HG02852 (cell line): ENCODE measurements at regions not wholly inside any gene's neighbourhood (a gene's known extent, or its start where the extent isn't known, plus 50 kb on each side); places are given as distances from the start of the nearest gene placed in this dataset.

Experiments used
- ATAC-seq: cut with Tn5 transposase; IDR thresholded peaks from one replicate; pipeline ENCODE4 v1.9.1; 2021; ENCODE audit warnings: mild to moderate bottlenecking, moderate library complexity; ENCODE audit not compliant: unreplicated experiment

DNA sequence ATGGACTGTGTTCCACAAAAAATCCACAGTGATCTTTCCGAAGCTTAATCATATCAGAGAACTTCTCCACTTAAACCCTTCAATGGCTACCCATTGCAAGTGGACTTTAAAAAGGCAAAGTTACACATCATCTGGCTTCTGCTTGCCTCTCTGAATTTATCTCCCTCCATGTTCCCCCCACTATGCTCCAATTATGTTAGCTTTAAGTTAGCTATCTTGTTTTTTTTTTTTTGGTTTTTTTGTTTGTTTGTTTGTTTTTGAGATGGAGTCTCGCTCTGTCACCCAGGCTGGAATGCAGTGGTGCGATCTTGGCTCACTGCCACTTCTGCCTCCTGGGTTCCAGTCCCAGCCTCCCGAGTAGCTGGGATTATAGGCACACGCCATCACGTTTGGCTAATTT is 166.4 kb upstream of the ADGRL2 start:
- ATAC-seq = no peak

DNA sequence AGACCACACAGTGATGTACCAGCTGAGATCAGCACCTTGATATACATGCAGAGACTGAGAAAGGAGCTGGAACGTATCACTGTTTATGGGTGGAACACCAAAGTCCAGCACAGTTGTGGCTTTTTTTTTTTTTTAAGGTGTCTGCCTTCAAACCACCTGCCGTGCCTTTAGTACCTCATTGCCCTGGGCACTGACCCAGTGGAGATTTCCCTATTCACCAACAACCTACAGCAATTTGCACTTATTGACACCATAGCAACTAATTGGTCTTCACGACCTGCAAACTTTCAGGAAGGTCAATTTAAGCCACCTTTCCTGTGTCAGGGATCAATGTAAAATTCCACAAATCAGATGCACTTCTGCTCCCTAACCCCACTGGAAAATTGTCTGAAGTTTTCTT is 181.6 kb upstream of the ADGRL2 start:
- no peak for ATAC-seq

DNA sequence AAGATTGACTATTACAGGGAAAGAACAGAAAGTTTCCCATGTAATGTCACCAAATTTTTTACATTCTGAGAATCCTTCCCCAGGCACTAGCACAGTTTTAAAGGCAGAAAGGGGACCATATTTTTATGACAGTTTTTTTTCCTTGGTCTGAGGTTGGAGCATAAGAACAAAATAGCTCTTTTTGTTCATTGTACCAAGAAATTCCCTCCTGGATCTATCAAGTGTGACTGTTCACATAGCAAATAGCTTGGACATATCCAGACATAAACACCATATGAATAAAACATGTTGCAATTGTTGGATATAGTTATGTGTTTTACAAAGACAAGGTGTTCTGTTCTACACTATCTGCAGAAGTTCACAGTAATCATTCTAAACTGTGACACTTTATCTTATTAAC is 182.4 kb upstream of the ADGRL2 start:
- no peak for ATAC-seq

DNA sequence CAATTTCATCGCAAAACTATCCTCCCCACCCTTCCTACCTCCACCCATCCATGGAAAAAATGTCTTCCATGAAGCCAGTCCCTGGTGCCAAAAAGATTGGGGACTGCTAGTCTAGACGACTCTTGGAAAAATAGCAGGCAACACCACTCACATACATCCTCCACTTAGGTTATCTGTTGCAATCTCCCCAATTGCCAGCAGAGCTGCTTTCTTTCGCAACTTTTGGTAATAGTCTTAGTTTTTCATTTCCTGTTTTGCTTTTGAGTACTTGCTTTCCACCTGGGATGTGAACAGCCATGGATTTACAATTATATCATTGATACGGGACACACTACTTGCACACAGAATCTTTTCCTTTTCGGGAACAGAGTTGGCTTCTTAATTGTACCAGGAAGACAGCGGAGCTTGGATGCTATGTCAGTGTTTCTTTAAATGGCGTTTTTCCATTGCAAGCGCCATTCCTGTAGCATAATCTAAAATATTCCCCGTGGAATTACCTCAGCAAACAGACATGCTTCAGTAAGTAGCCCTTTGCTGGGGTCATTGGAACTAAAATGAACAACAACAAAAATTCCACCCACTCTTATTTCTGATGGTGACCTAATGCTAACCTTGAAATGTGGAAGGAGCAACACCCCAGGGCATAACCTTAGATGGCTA is 183.3 kb upstream of the ADGRL2 start:
- ATAC-seq = no peak

DNA sequence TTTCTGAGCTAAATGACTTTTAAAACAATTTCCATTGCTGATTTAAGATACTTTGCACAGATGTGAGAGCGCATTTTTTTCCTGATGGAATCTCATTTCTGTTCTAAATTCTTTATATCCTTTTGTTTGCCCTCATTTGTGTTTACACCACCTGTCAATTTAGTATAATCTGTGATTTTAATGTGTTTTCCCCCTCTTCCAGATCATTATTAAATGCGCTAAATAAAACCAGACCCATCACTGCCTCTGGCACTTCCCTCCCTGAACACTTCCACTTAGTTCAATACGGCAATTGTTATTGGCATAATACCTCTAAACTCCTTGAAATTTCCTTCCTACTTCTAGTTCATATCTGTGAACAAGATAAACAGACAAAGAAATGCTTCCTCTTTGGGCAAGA is 186.9 kb upstream of the ADGRL2 start:
- ATAC-seq = no peak

DNA sequence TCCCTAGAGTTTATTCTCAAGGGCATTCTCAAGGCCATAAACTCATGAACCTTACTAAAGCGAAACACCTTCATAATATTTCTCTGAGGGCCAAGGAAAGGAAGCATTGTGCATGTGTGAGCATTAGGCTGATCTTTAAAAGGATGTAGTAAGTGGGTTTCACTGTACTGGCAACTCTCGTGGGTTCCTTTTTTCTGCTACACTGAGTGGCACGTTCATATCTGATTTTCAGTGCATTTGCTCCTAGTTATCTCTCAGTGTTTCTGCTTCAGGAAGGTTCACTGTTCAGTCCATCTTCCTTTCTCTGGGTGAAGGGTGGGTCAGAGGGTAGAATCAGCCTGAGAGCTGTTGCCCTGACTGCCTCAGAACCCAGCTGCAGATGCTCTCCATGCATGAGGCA is 192.8 kb upstream of the ADGRL2 start:
- no peak for ATAC-seq

DNA sequence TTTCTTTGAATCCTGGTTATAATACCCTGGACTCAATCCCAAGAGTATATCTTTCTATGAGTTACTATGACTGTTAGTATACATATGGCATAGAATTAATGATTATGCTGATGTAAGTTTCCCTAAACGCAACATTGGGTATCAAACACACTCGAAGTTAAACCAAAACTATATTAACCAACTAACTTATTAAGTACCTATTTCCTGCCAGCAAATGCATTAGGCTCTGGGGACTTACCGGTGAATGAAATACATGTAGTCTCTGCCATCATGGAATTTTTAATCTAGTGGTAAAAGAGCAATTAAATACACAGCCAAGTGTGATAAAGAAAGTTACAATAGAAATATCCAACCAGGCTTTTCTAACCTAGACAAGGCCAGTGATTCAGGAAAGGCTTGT is 193.6 kb upstream of the ADGRL2 start:
- no peak for ATAC-seq

DNA sequence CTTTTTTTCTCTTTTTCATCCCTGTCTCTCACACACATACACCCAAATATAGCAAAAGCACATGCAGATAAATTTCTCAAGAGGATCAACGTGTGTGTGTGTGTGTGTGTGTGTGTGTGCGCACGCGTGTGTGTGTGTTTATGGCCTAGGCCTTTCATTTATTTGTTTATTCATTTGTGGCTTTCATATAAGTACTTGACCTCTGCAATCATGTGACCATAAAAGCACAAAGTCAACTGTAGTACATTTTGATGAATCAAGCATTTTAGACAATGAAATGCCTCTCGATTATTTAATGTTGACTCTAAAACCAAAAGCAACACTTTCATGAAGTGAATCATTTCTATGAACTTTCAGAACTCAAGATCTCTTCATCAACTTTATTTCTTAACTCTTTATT is 194.1 kb upstream of the ADGRL2 start:
- ATAC-seq = no peak

DNA sequence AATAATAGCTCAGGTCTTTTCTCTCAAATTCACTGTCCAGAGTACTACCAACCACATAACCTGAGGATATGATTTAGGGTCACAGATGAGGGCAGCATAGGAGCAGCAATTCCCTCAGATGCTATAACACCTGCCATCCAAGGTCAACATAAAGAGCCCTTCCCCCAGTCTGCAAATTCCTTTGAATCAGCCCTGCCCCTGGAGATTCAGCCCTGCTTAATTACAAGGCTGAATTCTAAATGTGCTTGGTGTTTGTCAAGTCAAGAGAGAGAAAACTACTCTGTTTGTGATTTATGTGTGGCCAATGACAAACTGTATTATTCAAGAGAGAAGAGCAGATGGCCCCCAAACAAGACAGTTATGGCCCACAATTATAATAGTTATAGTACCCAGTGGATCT is 195.7 kb upstream of the ADGRL2 start:
- no peak for ATAC-seq

DNA sequence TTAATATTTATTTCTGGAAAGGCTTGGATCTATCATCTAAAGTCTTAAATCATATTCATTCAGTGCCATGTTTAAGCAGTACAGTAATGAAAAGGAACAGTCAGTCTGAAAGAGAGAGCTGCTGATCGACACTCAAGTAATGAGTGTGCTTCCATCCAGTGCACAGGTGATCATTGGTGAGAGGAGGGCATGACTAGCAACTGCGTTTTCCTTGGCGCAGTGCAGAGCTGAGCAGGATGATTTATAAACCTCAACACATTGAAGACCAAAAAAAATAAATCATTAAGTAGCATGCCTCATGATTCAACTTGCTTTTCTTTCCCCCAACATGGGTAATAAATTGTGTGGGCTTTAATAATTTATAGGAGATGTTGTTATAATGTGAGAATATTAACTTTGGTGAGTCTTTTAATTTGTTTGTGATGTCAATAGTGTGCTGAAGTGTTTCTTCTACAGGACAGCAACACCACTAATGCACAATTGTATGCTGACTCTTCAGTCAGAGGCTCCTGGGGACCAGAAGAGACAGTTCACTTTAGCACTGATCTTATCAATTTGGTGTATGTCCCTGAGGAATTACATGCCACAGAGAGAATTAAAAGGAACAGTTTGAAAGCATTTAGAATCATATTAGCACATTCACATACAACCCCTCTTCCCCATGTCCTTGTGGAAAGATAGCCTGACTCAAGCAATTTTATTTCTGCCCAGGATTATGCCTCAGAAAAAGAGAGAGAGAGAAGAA is 199.7 kb upstream of the ADGRL2 start:
- ATAC-seq = peak; percentile 59

DNA sequence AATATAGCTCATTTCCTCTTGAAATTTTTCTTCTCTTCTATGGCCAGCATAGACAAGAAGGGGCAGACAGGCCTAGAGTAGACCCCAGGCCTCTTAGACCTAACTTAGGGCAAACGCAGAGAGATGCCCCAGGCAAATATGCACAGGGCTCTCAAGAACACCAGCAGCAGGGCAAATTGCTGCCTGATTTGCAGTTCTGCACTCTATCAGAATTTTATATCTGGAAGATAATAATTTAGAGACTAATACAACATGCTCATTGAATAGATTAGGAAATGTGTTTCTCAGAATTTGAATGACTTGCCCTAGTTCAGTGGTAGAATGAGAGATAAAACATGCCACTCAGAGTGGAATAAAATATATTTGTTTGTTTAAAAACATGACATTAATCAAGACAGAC is 200.4 kb upstream of the ADGRL2 start:
- ATAC-seq = no peak

DNA sequence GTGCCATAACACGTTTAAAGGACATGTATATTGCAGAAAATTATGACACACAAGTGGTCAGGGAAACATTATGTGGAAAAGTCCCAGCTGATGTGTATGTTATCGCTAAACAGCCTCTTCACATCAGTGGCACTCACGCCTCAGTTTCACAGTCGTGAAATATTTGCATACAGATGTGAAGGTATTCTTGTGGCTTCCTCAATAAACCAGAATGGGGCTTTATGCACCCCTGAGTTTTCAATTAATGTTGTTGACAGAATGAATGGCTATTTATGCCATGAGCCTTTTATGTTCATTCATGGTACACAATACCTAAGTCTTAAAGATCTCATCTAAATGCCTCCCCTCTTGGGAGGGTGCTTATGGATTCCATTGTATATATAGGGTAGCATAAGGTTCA is 202.1 kb upstream of the ADGRL2 start:
- peak; percentile 42 for ATAC-seq

DNA sequence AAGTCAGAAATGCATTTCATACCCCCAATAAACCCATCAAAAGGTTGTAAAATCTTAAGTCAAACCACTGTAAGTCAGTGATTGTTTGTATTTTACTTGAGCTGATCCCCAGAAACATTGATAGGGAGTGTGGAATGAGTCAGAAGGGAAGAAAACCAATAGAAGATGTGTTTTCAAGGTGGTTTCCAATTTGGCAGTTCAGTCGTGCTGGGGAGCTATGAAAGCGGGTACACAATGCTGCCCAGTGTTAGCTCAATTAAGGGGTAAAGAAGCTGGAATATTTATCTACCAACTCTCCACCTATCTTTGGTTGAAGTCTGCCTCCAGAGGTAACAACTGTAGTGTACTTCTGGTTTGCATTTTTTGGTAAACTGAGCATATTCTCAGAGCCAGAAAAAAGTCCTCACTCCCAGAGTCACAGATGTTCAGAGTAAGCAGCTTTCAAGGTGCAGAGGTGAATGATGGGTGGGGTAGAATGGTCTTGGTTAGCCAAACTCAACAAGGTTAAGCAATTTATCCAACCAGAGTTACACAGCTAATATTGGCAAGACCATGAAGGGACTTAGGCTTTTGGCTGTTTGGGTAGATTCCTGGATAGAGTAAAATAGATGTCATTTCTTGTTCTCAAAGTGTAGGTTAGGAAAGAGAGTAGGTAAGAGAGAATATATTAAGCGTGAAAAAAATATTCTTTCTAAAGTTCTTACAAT is 202.9 kb upstream of the ADGRL2 start:
- no peak for ATAC-seq

DNA sequence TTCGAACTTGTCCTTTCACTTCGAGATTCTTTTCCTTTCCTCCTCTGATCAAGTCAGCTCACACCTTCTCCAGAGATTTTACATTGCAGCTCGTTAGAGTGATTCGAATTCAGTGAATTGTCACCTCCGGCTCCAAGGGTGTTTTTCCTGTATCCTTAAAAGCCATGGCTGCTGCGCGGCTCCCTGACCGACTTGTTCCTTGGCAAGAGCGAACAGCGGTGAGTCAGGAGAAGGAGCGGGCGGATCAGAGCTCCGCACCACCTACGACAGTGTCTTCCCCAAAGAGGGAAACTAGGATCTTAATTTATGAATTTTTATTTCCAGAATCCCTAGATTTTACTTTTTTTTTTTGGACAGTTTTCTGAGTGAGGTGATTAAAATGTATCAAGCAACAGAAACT is 204.4 kb upstream of the ADGRL2 start:
- no peak for ATAC-seq

DNA sequence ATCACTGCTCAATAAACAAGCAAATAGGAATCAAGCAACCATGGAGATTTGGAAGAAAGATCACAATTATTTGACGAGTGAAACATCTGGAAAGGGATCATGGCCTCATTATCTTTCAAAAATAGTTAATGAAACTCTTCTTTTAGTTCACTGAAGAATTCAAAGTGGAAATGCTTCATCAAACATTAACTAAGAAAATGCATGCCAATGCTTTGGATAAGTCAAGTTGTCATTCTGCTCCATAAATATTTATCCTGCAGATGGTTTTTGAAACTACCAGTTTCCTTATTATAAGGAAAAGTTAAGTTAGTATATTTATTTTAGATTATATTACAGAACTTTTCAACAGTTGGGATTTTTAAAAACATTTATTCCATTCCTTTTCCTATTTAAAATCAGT is 206.5 kb upstream of the ADGRL2 start:
- no peak for ATAC-seq

DNA sequence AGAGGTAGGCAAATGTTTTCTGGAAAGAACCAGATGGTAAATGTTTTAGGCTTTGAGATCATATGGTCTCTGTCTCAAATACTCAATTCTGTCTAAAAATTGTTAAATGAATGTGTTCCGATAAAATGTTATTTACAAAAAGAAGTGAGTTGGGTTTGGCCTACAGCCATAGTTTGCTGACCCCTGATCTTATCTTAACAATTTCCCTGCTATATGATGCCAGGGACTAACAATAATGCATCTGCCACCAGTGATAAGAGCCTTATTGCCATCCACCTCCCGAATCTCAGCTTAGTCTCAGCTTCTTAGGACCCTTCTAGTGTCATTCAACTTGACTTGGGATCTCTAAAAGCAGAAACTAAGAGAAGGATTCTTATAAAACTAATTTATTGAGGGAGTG is 208.5 kb upstream of the ADGRL2 start:
- ATAC-seq = no peak

DNA sequence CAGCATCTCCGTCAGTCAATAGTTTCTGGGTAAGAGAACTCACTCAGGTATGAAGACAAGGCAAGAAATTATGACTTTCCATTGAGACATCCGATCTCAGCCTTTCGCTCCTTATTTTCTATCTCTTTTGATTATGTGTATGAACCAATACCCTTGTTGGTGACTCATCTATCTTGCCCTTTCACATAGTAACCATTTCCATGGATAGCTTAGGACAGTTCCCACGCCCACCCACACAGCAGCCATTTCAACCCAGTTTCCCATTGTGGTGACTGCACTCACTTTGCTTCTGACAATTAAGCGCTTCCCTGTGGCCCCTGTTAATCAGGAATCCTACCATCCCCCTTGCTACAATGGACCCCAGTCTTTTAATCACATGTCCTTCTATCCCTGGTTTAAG is 210.6 kb upstream of the ADGRL2 start:
- no peak for ATAC-seq

DNA sequence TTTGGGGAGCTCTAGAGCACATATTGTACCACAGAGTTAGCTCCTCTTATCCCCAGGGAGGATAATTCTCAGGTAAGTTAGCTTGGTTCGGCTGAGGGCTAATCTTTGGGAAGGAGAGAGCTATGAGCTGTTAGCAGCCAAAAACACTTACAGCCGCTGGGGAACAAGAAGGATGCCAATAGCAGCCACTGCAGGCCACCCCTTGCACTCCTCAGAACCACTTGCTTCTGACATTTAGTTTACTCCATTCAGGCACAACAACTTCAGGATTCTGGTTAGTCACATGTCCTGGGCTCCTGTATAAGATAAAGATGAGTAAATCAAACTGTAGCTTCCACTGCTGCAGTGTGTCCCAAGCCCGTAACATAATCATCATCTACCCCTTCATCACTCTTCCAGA is 212.6 kb upstream of the ADGRL2 start:
- no peak for ATAC-seq

DNA sequence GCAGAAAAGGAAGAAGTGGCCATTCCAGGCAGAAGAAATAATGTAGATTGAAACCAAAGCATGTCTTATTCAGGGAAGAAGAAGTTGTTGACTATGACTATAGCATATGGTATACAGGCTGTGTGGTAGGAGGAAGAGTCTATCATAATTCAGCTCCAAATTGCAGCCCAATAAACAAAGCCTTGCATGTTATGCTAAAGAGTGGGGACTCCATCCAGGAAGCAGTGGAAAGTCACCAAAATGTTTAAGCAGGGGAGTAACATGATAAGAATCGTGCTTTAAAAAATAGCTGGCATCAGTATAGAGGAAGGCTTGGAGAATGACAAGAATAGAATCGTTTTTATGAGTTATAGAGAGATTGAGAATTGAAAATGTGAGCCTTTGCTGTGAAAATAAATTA is 213.3 kb upstream of the ADGRL2 start:
- no peak for ATAC-seq

DNA sequence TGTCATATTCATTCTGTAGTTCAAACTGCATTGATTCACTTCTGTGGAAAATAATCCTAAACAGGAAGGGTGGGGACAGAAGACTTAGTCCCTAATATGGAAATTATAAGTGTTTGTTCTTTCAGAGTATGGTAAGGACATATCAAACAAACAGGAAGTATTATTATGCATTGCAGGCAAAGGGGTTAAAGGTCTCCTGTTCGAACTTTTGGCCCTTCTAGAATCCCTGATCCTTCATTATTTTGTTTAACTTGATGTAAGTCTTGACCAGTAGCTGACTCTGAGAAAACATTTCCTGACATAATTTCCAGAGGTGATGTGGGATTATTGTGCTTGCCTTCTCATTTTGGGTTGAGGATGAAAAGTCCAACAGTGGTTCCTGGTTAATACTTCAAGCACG is 215.4 kb upstream of the ADGRL2 start:
- ATAC-seq = no peak

DNA sequence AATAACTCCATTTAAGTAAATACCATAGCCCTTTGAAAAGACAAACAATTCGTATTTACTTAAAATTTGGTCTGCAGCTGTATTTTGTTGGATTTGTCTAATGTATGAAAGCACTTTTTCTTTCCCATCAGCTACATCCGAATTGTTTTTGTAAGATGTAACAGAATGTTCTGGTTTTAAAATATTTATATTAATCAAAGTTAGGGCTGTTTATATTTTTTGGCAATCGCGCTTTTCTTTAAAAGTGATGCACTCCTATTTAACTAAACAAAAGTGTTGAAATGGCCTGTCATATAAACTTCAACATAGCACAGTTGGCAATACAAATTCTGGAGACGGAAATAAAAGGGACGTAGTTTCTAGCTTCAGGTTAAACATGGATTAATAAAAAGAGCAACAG is 216.3 kb upstream of the ADGRL2 start:
- no peak for ATAC-seq

DNA sequence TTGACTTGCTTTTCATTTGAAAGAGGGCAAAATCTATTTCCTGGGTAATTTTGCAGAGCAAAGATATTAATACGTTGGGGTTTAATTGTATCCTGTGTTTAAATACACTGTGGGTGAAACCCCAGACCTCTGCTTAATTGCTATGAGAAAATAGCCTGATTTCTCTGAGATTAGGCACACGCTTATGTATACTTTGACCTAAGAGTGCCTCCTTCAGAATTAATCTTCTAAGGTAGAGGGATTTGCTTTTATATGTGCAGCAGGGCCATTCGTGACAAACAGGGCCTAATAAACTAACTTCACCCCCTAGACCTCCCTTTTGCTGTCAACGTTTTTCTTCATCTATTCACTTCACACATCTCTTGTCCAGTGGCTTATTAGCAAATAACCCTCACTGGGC is 216.9 kb upstream of the ADGRL2 start:
- ATAC-seq = no peak
